HG02870 (cell line): ENCODE measurements at regions not wholly inside any gene's neighbourhood (a gene's known extent, or its start where the extent isn't known, plus 50 kb on each side); places are given as distances from the start of the nearest gene placed in this dataset.

Experiments used
- ATAC-seq: cut with Tn5 transposase; IDR thresholded peaks from one replicate; pipeline ENCODE4 v1.9.1; 2021; ENCODE audit warnings: mild to moderate bottlenecking, moderate library complexity; ENCODE audit not compliant: unreplicated experiment

DNA sequence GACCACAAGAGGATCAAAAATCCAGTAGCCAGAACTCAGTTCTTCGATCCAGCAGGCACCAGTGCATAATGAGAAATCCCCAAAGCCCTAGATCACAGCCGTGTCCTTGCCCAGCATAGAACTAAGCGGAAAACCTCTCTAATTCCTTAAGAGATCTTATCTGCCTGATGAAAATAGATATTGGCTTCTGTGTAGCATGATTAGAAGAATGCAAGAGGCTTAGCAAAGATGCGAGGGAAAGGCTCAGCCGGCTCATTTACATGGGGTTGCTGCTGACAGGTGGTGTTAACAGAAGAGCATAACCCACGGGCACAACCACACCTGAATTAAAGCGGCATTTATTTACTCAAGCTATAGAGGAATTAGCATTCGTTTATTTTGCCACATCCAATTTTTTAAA, 400.0 kb upstream of the ADAMTS16 start:
- ATAC-seq: no peak

DNA sequence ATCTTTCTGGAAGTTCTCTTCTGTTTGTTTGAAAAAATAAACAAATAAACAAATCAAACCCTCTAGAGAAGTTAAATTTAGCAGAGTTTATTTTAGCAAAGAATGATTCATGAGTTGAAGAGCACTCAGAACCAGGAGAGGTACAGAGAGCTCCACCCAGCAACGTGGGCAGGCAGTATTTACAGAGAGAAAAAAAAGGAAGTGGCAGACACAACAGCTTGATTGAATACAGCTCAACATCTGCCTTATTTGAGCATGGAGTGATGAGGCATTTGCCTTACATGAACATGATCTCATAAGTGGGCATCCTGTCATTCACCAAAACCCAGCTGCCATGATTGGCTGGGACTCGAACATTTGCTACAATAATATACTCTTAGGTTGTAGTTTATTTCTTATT, 381.6 kb upstream of the ADAMTS16 start:
- no peak for ATAC-seq

DNA sequence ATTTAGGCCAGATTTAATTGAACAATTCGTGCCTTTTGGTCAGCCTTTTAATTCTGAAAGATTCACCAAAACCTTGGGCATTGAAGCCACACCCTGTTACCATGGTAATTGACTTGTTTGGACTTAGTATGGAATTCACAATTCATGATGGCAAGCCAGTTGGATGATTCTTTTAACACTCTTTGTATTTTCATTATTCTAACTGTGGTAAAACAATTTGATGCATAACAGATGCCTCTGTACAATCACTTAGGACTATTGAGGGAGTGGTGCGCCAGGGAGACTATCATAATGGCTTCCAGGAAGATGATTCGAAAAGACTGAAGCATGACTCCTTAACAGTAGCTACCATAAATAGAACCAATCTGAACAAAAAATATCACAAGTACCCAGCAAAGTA, 381.1 kb upstream of the ADAMTS16 start:
- ATAC-seq: no peak

DNA sequence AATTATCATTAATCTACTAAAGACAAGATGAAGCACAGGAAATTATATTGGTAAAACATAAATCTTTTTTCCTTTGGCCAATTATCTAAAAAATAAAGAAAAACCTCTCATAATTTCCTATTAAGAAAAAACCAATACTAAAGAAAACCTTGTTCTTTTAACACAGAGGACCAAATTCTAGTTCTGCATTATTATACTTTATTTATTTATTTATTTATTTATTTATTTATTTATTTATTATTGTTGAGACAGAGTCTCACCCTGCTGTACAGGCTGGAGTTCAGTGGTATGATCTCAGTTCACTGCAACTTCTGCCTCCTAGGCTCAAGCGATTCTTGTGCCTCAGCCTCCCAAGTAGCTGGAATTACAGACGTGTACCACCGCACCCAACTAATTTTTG, 377.8 kb upstream of the ADAMTS16 start:
- ATAC-seq: no peak

DNA sequence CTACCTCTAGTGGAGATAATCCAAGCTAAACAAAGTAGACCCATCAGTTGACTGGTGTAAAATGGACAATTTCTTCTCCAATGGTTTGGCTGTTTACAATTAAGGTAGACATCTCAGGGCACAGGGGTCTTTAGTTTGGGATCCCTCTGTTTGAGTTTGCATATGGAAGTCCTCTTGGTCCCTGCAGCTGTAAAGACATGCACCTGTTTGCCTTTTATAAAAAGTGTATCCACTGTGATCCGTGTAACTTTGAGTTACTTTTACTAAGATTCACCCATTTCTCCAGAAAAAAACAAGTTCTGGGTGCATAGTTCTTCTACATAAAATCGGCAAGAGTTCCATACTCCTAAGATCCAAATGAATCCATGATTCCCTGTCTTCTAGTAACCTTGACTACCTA, 374.7 kb upstream of the ADAMTS16 start:
- ATAC-seq: no peak

DNA sequence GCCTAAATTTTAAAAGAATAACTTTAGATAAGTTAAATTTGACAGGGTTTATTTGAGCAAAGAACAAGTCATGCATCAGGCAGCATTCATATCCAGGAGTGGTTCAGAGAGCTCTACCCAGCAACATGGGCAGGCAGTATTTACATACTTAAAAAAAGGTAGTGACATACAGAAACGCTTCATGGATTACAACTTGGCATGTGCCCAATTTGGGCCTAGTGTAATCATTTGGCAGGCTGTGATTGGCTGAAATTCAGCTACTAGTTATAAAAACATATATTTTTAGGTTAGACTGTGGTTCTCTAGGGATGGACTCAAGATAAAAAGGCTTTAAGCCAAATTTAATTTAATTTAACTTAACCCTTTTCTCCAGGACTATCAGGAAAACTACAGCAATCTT, 374.0 kb upstream of the ADAMTS16 start:
- ATAC-seq: no peak

DNA sequence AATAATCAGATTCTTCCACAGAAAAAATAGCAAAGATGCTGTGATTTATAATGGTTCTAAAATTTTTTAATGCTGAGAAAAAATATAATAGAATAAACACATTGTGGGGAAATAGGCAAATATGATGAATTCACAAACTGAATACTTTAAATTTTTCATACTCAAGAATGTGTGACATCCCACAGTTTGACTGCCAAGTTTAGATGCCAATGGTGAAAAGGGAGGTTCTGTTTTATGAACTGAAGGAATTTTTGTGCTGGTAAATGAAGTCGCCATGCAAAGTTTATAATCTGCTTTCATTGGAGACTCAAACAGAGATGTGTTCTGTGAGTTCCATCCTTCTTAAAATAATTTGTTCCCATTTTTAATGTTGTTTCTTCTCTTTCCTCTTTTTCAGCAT, 367.5 kb upstream of the ADAMTS16 start:
- no peak for ATAC-seq

DNA sequence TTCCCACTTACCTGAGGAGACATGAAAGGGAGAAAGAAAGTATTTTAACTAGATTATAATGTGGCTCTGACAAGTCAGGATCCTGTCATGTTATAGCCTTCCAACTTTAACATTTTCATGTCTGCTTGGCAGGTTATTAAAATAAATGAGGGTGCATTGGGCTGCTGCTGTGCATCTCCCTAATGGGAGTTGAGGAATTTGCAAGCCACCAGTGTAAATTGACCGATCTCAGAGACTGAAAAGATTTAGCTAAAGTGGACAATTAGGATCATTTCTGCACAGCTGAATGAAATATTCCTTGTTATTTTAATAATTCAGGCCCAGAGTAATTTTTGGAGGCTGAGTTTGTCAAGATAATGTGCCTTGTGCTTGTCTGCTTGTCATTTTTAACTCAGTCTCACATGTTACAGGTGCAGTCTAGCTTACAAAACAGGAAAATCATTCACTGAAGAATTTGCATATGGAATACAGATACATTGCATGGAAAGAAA, 366.3 kb upstream of the ADAMTS16 start:
- ATAC-seq: no peak

DNA sequence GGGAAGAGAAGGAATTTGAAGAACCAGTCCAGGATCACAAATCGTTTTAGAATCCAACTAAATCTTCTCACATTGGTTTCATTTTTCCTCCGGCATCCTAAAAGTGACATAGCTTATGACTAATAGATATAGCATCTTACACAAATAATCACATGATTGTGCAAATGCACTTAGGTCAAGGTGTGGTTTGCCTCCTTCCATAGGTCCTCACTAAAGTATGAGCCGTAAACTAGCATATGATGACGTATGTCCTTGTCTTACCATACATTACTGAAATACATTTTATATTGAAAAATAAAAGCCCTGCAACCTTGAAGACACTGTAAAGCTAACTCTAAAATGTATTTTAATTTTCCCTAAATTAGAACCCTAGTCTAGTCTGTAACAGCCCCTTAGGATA, 362.7 kb upstream of the ADAMTS16 start:
- ATAC-seq: no peak

DNA sequence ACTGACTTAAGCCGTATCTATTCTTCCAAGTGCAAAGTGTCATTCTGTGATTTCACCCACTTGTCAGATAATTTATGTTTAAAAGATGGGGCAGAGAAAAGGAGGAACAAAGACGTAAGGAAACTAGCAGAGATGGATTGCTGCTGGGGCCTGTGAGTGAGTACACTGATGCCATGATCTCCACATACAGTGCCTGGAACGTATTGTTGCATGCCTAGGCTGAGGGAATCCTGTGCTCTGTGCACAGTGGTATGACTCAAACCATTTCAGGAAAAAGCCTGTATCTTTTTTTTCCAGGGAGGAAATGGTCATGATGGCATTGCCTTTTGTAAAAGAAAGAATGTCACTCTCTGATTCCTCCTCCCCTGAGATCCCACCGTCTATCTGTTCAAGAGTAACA, 359.5 kb upstream of the ADAMTS16 start:
- ATAC-seq: no peak

DNA sequence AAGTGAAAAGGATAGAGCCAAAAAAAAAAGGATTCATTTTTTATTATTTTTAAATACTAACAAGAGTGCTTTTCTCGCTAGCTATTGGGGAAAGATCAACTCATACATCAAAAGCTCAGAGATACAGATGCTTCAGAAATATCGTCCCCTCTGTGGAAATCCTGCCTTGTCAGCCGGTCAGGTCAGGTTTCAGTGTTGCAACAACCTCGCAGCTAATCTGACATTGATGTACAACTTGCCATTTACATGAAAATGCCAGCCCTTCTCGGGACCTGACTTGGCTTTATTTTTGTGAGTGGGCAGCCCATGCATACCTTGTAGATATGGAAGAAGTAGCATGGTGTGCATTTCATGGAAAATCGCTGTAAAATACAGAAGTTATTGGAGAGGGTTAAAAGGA, 358.8 kb upstream of the ADAMTS16 start:
- no peak for ATAC-seq

DNA sequence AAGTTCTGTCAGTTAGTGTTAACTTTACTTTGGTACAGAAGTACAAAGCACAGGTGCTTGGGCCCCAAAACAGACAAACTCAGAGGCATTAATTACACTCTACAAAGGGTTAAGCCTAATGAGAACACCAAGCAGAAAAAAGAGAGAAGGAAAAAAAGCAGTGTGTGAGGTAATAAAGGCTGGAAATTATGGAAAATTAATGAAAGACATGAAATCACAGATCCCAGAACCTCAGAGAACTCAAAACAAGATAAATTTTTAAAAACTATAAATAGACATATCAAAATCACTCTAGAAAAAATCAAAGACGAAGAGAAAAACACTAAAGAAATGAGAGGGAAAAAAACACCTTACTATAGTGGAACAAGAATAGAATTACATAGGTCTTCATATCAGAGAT, 354.2 kb upstream of the ADAMTS16 start:
- no peak for ATAC-seq

DNA sequence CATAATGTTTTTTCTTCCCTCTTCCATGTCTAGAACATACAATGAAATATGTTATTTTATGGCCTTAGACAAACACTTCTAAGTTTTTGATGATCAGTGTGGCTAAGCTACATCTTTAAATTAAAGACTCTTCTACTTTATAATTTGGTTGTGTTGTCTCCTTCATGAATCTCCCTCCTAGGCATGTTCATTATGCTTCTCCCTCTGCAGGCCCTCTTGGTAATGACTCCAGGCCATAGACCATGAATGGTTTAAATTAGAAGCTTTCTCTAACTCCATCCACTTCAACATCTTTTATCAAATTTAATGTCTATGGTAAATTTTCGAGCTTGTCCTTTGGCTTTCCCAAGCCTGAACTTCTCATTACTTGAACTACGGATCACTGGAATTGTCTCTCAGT, 342.7 kb upstream of the ADAMTS16 start:
- no peak for ATAC-seq

DNA sequence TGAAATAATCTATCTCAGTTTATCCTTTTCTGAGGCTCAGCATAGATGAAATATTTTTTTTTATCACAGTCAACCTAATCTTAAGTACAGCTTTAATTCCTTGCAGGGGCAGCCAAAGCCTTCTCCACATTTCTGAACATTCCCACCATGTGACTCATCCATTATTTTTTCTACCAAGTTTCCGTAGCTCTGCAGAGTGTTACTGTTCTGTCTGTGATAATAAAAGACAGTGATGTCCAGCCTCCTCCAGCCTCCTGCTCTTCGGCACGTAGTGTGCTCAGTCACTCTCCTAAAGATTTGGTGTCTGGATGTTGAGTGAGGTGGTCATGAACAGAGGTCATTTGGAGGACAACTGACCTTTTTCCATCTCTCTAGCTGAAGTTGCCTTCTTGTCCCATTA, 338.1 kb upstream of the ADAMTS16 start:
- ATAC-seq: no peak

DNA sequence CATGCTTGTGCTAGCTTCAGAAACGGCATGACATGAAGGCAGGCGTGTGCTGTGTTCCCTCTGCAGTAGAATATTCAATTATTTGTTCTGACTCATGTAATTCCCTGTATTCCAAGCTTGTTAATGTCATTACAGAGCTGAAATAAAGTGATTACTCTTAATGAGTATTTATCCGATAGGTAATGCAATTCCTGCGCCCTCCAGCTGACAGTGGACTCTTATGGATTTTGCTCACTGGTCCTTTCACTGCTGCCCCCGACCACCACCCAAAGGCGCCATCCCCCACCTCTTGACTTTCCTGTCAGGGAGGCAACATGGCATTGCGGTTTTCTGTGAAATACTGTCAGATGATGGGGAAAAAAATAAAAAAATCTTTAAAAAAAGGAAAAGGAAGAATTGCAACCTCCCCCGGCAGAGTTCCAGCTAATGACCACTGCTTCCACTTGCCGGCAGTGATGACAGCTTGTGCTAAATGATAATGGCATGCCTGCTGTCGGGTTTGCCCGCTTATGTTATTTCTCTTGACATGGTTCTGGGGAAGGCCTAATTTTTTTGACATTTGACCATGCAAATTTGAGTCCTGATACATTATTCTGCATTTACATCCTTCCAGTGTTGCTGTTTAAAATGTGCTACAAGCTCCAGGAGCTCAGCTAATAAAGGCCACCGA, 335.3 kb upstream of the ADAMTS16 start:
- no peak for ATAC-seq

DNA sequence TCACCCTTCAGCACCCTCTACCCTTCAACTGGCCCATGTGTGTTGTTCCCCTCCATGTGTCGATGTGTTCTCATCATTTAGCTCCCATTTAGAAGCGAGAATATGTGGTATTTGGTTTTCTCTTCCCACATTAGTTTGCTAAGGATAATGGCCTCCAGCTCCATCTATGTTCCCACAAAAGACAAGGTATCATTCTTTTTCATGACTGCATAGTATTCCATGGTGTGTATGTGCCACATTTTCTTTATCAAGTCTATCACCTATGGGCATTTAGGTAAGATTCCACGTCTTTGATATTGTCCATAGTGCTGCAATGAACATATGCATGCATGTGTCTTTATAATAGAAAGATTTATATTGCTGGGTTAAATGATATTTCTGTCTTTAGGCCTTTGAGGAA, 325.1 kb upstream of the ADAMTS16 start:
- no peak for ATAC-seq

DNA sequence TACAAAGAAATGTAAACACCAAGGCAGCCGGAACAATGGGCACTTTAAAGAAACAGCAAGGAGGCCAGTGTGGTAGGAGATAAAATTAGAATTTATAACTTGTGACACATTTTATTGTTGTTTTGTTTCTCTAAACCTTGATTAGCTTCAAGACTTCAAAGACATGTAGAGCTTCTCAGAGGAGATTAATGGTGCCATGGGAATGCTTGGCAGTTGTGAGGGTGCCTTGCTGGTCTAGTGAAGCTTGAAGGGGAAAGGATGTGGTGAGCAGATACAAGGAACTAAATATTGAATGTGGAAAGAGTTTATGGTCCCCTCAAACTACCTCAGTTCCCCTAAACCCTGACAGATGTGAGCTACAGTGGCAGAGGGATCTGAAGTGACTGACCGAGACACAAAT, 322.4 kb upstream of the ADAMTS16 start:
- ATAC-seq: no peak

DNA sequence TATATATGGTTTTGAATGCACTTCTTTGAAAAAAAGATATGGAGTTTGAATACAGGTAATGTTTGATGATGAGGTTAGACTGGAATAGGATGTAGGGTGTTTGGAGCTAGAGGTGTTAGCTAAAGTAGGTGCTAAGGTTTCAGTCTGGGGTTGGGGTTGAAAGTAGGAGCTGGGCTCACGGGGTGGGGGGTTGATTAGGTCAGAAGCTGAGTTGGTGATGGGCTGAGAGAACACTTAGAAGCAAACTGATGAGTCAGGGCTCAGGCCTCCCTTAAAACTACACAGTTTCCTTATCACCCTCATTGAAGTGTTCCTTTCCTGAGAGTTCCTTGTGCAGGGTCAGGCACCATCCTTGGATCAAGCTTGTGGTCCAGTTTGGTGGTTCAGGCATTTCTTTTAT, 308.8 kb upstream of the ADAMTS16 start:
- ATAC-seq: no peak

DNA sequence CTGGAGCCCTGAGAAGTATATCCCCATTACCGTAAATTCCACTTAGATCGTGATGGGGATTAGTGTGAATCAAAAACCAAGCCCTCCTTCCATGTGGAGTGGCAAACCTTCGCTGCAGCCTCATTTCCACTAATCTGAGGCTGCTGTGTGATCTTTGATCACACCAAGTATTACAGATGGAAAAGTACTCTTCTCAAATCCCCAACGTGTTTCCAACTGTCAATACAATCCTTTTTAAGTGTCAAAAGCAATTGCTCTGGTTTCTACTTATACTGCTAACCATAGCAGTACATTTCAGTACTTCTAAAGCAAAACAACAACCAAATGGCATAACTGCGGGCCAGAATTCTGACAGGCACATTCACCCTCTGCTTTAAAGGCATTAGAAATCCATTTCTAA, 307.7 kb upstream of the ADAMTS16 start:
- no peak for ATAC-seq

DNA sequence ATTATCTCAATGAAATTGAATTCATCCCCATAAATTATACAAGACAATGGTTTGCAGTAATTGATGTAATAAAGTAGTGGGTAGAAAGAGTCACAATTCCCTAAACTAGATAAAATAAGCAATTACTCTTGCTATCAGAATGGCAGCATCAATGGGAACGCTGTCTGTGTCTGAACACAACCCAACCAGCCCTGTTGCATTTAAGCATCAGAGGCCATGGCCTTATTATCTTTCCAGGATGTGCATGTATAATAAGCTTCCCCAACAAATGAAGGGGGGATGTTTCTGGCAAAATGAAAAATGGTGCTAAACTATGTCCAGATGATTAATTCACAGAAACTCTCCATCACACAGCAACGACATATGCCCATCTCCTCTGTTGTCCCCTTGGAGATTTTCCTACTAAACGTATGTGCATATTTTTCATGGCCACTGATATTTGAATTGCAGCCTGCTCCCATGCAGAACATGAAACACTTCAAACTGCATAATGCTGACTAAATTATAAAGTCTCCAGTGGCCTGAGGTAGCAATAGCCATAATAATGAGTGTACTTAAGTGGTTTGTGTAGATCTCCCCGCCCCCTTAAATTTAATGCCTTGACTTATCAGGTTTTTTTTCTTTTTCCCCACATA, 306.9 kb upstream of the ADAMTS16 start:
- no peak for ATAC-seq

DNA sequence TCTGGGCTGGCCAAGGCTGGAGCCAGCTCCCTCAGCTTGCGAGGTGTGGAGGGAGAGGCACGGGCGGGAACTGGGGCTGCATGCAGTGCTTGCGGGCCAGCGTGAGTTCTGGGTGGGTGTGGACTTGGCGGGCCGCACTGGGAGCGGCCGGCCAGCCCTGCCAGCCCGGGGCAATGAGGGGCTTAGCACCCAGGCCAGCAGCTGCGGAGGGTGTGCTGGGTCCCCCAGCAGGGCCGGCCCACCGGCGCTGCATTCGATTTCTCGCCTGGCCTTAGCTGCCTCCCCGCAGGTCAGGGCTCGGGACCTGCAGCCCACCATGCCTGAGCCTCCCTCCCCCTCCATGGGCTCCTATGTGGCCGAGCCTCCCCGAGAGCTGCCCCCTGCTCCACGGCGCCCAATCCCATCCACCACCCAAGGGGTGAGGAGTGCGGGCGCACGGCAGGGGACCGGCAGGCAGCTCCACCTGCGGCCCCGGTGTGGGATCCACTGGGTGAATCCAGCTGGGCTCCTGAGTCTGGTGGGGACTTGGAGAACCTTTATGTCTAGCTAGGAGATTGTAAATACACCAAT, 302.6 kb upstream of the ADAMTS16 start:
- ATAC-seq: no peak

DNA sequence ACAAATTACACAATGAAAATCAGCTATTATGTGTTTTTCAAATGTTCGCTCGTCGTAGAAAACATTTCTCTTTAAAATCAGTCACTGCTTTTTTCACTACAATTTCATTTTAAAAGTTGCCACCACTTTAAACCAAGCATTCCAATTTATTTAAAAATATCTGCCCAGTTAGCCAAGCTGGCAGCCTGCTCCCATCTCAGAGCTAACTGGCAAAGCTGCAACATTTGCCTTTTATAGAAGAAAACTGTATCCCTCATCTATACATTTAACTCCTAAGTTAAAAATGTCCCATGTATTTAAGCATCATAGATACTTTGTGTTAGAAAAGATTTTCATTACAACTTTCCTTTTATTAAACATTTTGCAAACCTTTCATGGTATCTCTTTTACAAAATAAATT, 294.9 kb upstream of the ADAMTS16 start:
- no peak for ATAC-seq

DNA sequence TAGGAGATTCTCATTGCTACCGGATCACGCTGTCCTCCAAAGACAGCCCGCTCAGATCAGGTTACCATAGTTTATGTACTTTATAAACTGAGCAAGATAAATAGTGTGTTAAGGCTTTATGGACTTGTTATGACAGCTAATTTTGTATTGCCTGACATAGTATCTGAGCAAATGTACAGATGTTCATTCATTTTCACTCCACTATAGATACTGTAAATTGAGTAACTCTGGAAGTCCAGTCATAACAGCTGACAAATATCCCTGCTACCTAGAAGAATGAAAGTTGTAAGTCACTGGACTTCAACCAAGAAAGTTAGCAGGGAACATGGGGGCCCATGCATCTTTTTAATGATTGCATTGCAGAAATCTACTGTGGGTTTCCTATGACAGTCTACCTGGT, 292.4 kb upstream of the ADAMTS16 start:
- no peak for ATAC-seq
